WTC11 (cell line): ENCODE measurements at regions not wholly inside any gene's neighbourhood (a gene's known extent, or its start where the extent isn't known, plus 50 kb on each side); places are given as distances from the start of the nearest gene placed in this dataset.
A peak's percentile ranks its signal among the peaks of the same experiment; 100 is the strongest.

Experiments used
- ATAC-seq: fragments of 200-7000 bp; cut with Tn5 transposase; 2 replicates; pipeline ENCODE4 v1.10.0; 2021; ENCODE audit warnings: mild to moderate bottlenecking, moderate library complexity
- CTCF ChIA-PET: fragments of 300-600 bp; sonication (Branson Sonifier 250); formaldehyde crosslinking; loops from one replicate; lab custom pipeline; 2021; ENCODE audit warnings: antibody characterized with exemption; lab: Charles Lee
- POLR2A ChIA-PET: fragments of 350-600 bp; sonication (Branson Sonifier 250); formaldehyde crosslinking; loops from one replicate; lab custom pipeline; 2021; ENCODE audit warnings: antibody characterized with exemption; lab: Charles Lee
- DNase-seq: peaks from one replicate; pipeline ENCODE4 v3.0.0; 2021; ENCODE audit warnings: low spot score
- H3K27ac Mint-ChIP-seq: 2 replicates; pipeline ENCODE4 v1.8.0; 2021; ENCODE audit warnings: mixed read lengths
- H3K27me3 Mint-ChIP-seq: 2 replicates; pipeline ENCODE4 v1.8.0; 2021; ENCODE audit warnings: low read depth, mild to moderate bottlenecking, moderate library complexity, mixed read lengths
- H3K36me3 Mint-ChIP-seq: 2 replicates; pipeline ENCODE4 v1.8.0; 2021; ENCODE audit warnings: mixed read lengths
- H3K4me1 Mint-ChIP-seq: 2 replicates; pipeline ENCODE4 v1.8.0; 2022; ENCODE audit warnings: mixed read lengths
- H3K4me3 Mint-ChIP-seq: 2 replicates; pipeline ENCODE4 v1.8.0; 2021; ENCODE audit warnings: mild to moderate bottlenecking, moderate library complexity, mixed read lengths
- H3K9me3 Mint-ChIP-seq: 2 replicates; pipeline ENCODE4 v1.8.0; 2021; ENCODE audit warnings: mixed read lengths
- ATF6 ChIP-seq: sonication (generic); formaldehyde crosslinking; IDR thresholded peaks from 2 replicates; pipeline ENCODE4 v1.8.1; 2023; ENCODE audit warnings: mild to moderate bottlenecking, missing genetic modification reagents
- ELF4 ChIP-seq: sonication (generic); formaldehyde crosslinking; IDR thresholded peaks from 2 replicates; pipeline ENCODE4 v1.8.1; 2022; ENCODE audit warnings: low read depth, mild to moderate bottlenecking, moderate library complexity, missing genetic modification reagents
- EMX1 ChIP-seq: fragments of 250-450 bp; sonication (Bioruptor Pico); IDR thresholded peaks from 2 replicates; pipeline ENCODE4 v1.8.0; 2021; ENCODE audit warnings: mild to moderate bottlenecking
- FOXK1 ChIP-seq: sonication (generic); formaldehyde crosslinking; IDR thresholded peaks from 2 replicates; pipeline ENCODE4 v1.8.0; 2022; ENCODE audit warnings: mild to moderate bottlenecking, moderate library complexity, missing genetic modification reagents
- KAT7 ChIP-seq: sonication (generic); formaldehyde crosslinking; IDR thresholded peaks from 2 replicates; pipeline ENCODE4 v1.8.1; 2023; ENCODE audit warnings: missing genetic modification reagents, mild to moderate bottlenecking, borderline replicate concordance
- MLX ChIP-seq: sonication (generic); formaldehyde crosslinking; IDR thresholded peaks from 2 replicates; pipeline ENCODE4 v1.8.1; 2023; ENCODE audit warnings: mild to moderate bottlenecking, missing genetic modification reagents, moderate library complexity
- MYBL2 ChIP-seq: sonication (generic); formaldehyde crosslinking; IDR thresholded peaks from 2 replicates; pipeline ENCODE4 v1.8.1; 2023; ENCODE audit warnings: mild to moderate bottlenecking, moderate library complexity, missing genetic modification reagents
- OVOL2 ChIP-seq: fragments of 250-450 bp; sonication (Bioruptor Pico); IDR thresholded peaks from 2 replicates; pipeline ENCODE4 v1.9.0; 2021; ENCODE audit warnings: mild to moderate bottlenecking, borderline replicate concordance
- PREB ChIP-seq: sonication (generic); formaldehyde crosslinking; IDR thresholded peaks from 2 replicates; pipeline ENCODE4 v1.8.1; 2022; ENCODE audit warnings: mild to moderate bottlenecking, missing genetic modification reagents, moderate library complexity, borderline replicate concordance
- SP1 ChIP-seq: sonication (generic); formaldehyde crosslinking; conservative IDR thresholded peaks from 2 replicates; pipeline ENCODE4 v1.8.1; 2022; ENCODE audit warnings: missing genetic modification reagents
- TEAD1 ChIP-seq: sonication (generic); formaldehyde crosslinking; IDR thresholded peaks from 2 replicates; pipeline ENCODE4 v1.8.0; 2022; ENCODE audit warnings: mild to moderate bottlenecking, missing genetic modification reagents
- TP53 ChIP-seq: sonication (generic); formaldehyde crosslinking; IDR thresholded peaks from 2 replicates; pipeline ENCODE4 v1.8.1; 2023; ENCODE audit warnings: mild to moderate bottlenecking, missing genetic modification reagents
- USF1 ChIP-seq: sonication (generic); formaldehyde crosslinking; IDR thresholded peaks from 2 replicates; pipeline ENCODE4 v1.8.0; 2022; ENCODE audit warnings: mild to moderate bottlenecking, missing genetic modification reagents
- ZBTB21 ChIP-seq: sonication (generic); formaldehyde crosslinking; IDR thresholded peaks from 2 replicates; pipeline ENCODE4 v1.8.1; 2023; ENCODE audit warnings: mild to moderate bottlenecking, missing genetic modification reagents, borderline replicate concordance
- ZMAT4 ChIP-seq: fragments of 250-450 bp; sonication (Bioruptor Pico); IDR thresholded peaks from 2 replicates; pipeline ENCODE4 v1.9.0; 2021; ENCODE audit warnings: mild to moderate bottlenecking
- ZNF121 ChIP-seq: sonication (generic); formaldehyde crosslinking; IDR thresholded peaks from 2 replicates; pipeline ENCODE4 v1.8.0; 2023; ENCODE audit warnings: missing genetic modification reagents
- ZNF281 ChIP-seq: sonication (generic); formaldehyde crosslinking; IDR thresholded peaks from 2 replicates; pipeline ENCODE4 v1.8.0; 2023; ENCODE audit warnings: mild to moderate bottlenecking, missing genetic modification reagents
- ZNF396 ChIP-seq: fragments of 250-450 bp; sonication (Bioruptor Pico); IDR thresholded peaks from 2 replicates; pipeline ENCODE4 v1.8.0; 2021; ENCODE audit warnings: mild to moderate bottlenecking, moderate library complexity, borderline replicate concordance
- ZNF416 ChIP-seq: fragments of 250-450 bp; sonication (Bioruptor Pico); IDR thresholded peaks from 2 replicates; pipeline ENCODE4 v1.9.0; 2021; ENCODE audit warnings: mild to moderate bottlenecking, inconsistent platforms
- ZNF423 ChIP-seq: fragments of 250-450 bp; sonication (Bioruptor Pico); IDR thresholded peaks from 2 replicates; pipeline ENCODE4 v2.1.2; 2022; ENCODE audit warnings: mild to moderate bottlenecking, moderate library complexity
- TF ChIP-seq, protein P1 (sequence below): sonication (generic); formaldehyde crosslinking; IDR thresholded peaks from 2 replicates; pipeline ENCODE4 v1.8.1; 2023; ENCODE audit warnings: mild to moderate bottlenecking, missing genetic modification reagents

DNA sequence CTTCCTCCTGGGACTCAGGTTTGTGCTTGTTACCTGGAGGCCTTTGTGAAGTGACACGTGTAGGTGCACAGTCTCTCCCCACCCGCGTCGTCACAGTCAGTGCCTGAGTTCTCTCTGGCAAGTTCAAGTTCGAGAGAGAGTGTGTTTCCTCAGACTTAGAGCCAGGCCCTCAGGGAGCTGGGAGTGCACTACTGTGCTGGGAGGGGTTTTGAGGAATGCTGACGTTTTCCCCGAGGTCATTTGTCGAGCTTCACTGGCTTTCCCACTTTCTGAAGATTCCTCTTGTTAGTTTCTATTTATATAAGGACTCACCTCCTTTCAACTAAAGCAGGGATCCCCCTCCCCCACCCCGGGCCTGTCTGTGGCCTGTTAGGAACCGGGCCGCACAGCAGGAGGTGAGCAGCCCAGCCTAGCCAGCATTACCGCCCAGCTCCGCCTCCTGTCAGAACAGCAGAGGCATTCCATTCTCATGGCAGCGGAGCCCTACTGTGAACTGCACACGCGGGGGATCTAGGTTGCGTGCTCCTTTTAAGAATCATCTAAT lies 209.2 kb downstream of the DIRAS2 start:
- DNase-seq (peak; percentile 91), ATAC-seq (peak; percentile 92)
- POLR2A ChIA-PET, result no interaction called here
- H3K4me1 Mint-ChIP-seq, result peaks cover 43% of the 10 kb centered on the region
- CTCF ChIA-PET, result interaction anchor here (0.7 to 1.8 kb wide), 6 partner anchors 9 to 115 kb away, joined by 3 to 7 read pairs (median 5); no protein-coding TSS in a partner anchor
- H3K27ac Mint-ChIP-seq, result peak overlapping the region; percentile 63
- H3K36me3 Mint-ChIP-seq, result peaks cover 2% of the 10 kb centered on the region
- peaks cover 4% of the 10 kb centered on the region for H3K9me3 Mint-ChIP-seq
- H3K27me3 Mint-ChIP-seq, result peaks cover 13% of the 10 kb centered on the region
- TF ChIP-seq ATF6 (CRISPR knock-in tag) (no peak), MYBL2 (CRISPR knock-in tag) (no peak), TP53 (CRISPR knock-in tag) (no peak), ZNF423 (CRISPR knock-in tag) (0 out of 2 replicates have a peak, but pooled peaks have one; percentile 3), EMX1 (CRISPR knock-in tag) (no peak), ZNF281 (CRISPR knock-in tag) (peak; percentile 60; the same call in 1 of the 2 replicates), ZBTB21 (CRISPR knock-in tag) (no peak), SP1 (CRISPR knock-in tag) (peak; percentile 51), TEAD1 (CRISPR knock-in tag) (peak; percentile 76; the same call in 1 of the 2 replicates), ZNF121 (CRISPR knock-in tag) (no peak), FOXK1 (CRISPR knock-in tag) (peak; percentile 55; the same call in 1 of the 2 replicates)
- TF ChIP-seq, protein P1, sequence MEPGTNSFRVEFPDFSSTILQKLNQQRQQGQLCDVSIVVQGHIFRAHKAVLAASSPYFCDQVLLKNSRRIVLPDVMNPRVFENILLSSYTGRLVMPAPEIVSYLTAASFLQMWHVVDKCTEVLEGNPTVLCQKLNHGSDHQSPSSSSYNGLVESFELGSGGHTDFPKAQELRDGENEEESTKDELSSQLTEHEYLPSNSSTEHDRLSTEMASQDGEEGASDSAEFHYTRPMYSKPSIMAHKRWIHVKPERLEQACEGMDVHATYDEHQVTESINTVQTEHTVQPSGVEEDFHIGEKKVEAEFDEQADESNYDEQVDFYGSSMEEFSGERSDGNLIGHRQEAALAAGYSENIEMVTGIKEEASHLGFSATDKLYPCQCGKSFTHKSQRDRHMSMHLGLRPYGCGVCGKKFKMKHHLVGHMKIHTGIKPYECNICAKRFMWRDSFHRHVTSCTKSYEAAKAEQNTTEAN (CRISPR knock-in tag), result 0 out of 2 replicates have a peak, but pooled peaks have one; percentile 30
- peak overlapping the region; percentile 66 for H3K4me3 Mint-ChIP-seq

DNA sequence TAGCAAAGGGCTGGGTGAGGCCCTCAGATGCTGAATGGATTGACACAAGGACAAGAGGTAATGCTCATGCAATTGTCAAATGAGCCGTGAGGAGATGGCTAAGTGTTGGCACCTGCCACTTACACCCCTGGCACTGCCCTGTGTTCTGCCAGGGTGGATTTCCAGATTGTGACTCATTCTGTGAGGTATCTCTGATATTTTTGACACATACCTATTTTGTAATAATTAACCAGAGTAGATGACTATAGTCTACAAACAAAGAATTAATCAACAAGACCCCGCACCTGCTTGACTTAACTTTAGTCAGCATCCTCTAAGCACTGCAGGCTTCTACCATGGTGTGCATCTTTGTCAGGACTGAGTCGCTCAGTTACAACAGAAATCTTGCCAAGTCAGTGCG lies 200.8 kb downstream of the DIRAS2 start:
- Mint-ChIP-seq H3K9me3 (peaks cover 20% of the 10 kb centered on the region), H3K27ac (no peak overlapping the region), H3K27me3 (peaks cover 7% of the 10 kb centered on the region), H3K4me1 (peaks cover 40% of the 10 kb centered on the region), H3K4me3 (no peak overlapping the region), H3K36me3 (peaks cover 18% of the 10 kb centered on the region)
- DNase-seq, result no peak
- ChIA-PET CTCF (interaction anchor here (0.7 kb wide), 1 partner anchor 115 kb away, joined by 4 read pairs; no protein-coding TSS in a partner anchor), POLR2A (no interaction called here)
- ATAC-seq, result no peak
- TF ChIP-seq ZNF396 (CRISPR knock-in tag) (no peak), OVOL2 (no peak), USF1 (CRISPR knock-in tag) (no peak), KAT7 (CRISPR knock-in tag) (no peak), MLX (CRISPR knock-in tag) (no peak), ZNF281 (CRISPR knock-in tag) (no peak), PREB (CRISPR knock-in tag) (no peak), ELF4 (no peak), ZMAT4 (CRISPR knock-in tag) (no peak), ZNF416 (CRISPR knock-in tag) (no peak)
- TF ChIP-seq, protein P1 (CRISPR knock-in tag), result no peak
